Large intestine (tissue), 3 donors: ENCODE measurements at regions not wholly inside any gene's neighbourhood (a gene's known extent, or its start where the extent isn't known, plus 50 kb on each side); places are given as distances from the start of the nearest gene placed in this dataset.

ENCODE experiments used
- DNase-seq, 2 donors: peaks; one replicate each; pipeline versions ENCODE4 v3.0.0 to v3.0.0-alpha.2; 2013
- H3K27ac ChIP-seq: one replicate; pipeline ENCODE4 v1.5.1; 2013; ENCODE audit warnings: low read length
- H3K27me3 ChIP-seq: 2 replicates; pipeline ENCODE4 v1.6.1; 2013; ENCODE audit warnings: low read length; ENCODE audit not compliant: control insufficient read depth, insufficient read depth
- H3K36me3 ChIP-seq: 2 replicates; pipeline ENCODE4 v1.6.1; 2013; ENCODE audit warnings: low read length; ENCODE audit not compliant: control insufficient read depth, insufficient read depth
- H3K4me1 ChIP-seq: one replicate; pipeline ENCODE4 v1.6.1; 2013; ENCODE audit warnings: low read length; ENCODE audit not compliant: control insufficient read depth, insufficient read depth
- H3K4me3 ChIP-seq: one replicate; pipeline ENCODE4 v1.5.1; 2013; ENCODE audit warnings: low read length
- H3K9me3 ChIP-seq: one replicate; pipeline ENCODE4 v1.6.1; 2013; ENCODE audit warnings: mild to moderate bottlenecking, low read depth, low read length, moderate library complexity; ENCODE audit not compliant: control insufficient read depth
- WGBS: methylation state at CpG from one replicate; pipeline ENCODE4 v1.1.5; 2013; ENCODE audit warnings: low lambda C conversion rate; ENCODE audit not compliant: insufficient coverage; 5-methylcytosine and 5-hydroxymethylcytosine counted together

- Histone ChIP-seq H3K4me3 (no peak overlapping the region), H3K4me1 (no peaks in the 10 kb centered on the region), H3K36me3 (no peaks in the 10 kb centered on the region), H3K27me3 (no peaks in the 10 kb centered on the region), H3K27ac (no peak overlapping the region), H3K9me3 (no peaks in the 10 kb centered on the region)
- DNase-seq: no peak
- WGBS: 88% methylated on average over 1 of the region's 5 CpGs
Measured at GRCh38 chr7:46034056-46034768, 113.1 kb upstream of the IGFBP3 start.

- no peak for DNase-seq
- WGBS: no CpG with 5 or more reads among the region's 6 CpGs
Measured at GRCh38 chr7:46033592-46033991, 112.5 kb upstream of the IGFBP3 start.

GRCh38 chr7:46032942-46033341, 111.9 kb upstream of the IGFBP3 start:
- Histone ChIP-seq H3K9me3 (no peaks in the 10 kb centered on the region), H3K4me3 (no peak overlapping the region), H3K27me3 (no peaks in the 10 kb centered on the region), H3K4me1 (no peaks in the 10 kb centered on the region), H3K27ac (no peak overlapping the region), H3K36me3 (no peaks in the 10 kb centered on the region)
- no peak for DNase-seq
- WGBS: 100% methylated on average over 1 of the region's 2 CpGs

More at GRCh38 chr7:46033592-46033991, 112.5 kb upstream of the IGFBP3 start:
- H3K4me1 ChIP-seq: no peaks in the 10 kb centered on the region
- no peaks in the 10 kb centered on the region for H3K27me3 ChIP-seq
- no peaks in the 10 kb centered on the region for H3K36me3 ChIP-seq
- no peak overlapping the region for H3K4me3 ChIP-seq
- no peak overlapping the region for H3K27ac ChIP-seq
- no peaks in the 10 kb centered on the region for H3K9me3 ChIP-seq

GRCh38 chr7:46032353-46032752, 111.3 kb upstream of the IGFBP3 start:
- no peak for DNase-seq
- H3K4me1 ChIP-seq: no peaks in the 10 kb centered on the region
- H3K36me3 ChIP-seq: no peaks in the 10 kb centered on the region
- H3K4me3 ChIP-seq: no peak overlapping the region
- WGBS: 43% methylated on average over 1 of the region's 6 CpGs
- no peaks in the 10 kb centered on the region for H3K27me3 ChIP-seq
- H3K27ac ChIP-seq: no peak overlapping the region
- H3K9me3 ChIP-seq: no peaks in the 10 kb centered on the region

GRCh38 chr7:46029111-46029704, 108.1 kb upstream of the IGFBP3 start:
- Histone ChIP-seq H3K9me3 (no peaks in the 10 kb centered on the region), H3K4me1 (no peaks in the 10 kb centered on the region), H3K4me3 (no peak overlapping the region), H3K27me3 (no peaks in the 10 kb centered on the region), H3K27ac (no peak overlapping the region), H3K36me3 (no peaks in the 10 kb centered on the region)
- 60% methylated on average over 1 of the region's 2 CpGs for WGBS
- DNase-seq: no peak

GRCh38 chr7:46028246-46028645, 107.2 kb upstream of the IGFBP3 start:
- no peaks in the 10 kb centered on the region for H3K4me1 ChIP-seq

GRCh38 chr7:46026741-46027140, 105.7 kb upstream of the IGFBP3 start:
- no peaks in the 10 kb centered on the region for H3K9me3 ChIP-seq
- H3K36me3 ChIP-seq: no peaks in the 10 kb centered on the region
- no peaks in the 10 kb centered on the region for H3K27me3 ChIP-seq
- H3K4me1 ChIP-seq: no peaks in the 10 kb centered on the region
- no peak overlapping the region for H3K27ac ChIP-seq
- WGBS: no CpG with 5 or more reads among the region's 1 CpG
- no peak for DNase-seq
- no peak overlapping the region for H3K4me3 ChIP-seq

More at GRCh38 chr7:46028246-46028645, 107.2 kb upstream of the IGFBP3 start:
- WGBS: 100% methylated on average over 1 of the region's 1 CpG
- Histone ChIP-seq H3K27ac (no peak overlapping the region), H3K9me3 (no peaks in the 10 kb centered on the region), H3K4me3 (no peak overlapping the region), H3K27me3 (no peaks in the 10 kb centered on the region), H3K36me3 (no peaks in the 10 kb centered on the region)
- no peak for DNase-seq

- H3K27me3 ChIP-seq: no peaks in the 10 kb centered on the region
- WGBS: no CpG with 5 or more reads among the region's 6 CpGs
- H3K27ac ChIP-seq: no peak overlapping the region
- no peak for DNase-seq
- H3K4me3 ChIP-seq: no peak overlapping the region
- no peaks in the 10 kb centered on the region for H3K4me1 ChIP-seq
- H3K9me3 ChIP-seq: no peaks in the 10 kb centered on the region
- no peaks in the 10 kb centered on the region for H3K36me3 ChIP-seq
Measured at GRCh38 chr7:46024263-46024916, 103.3 kb upstream of the IGFBP3 start.

GRCh38 chr7:46022397-46022796, 101.3 kb upstream of the IGFBP3 start:
- no peak for DNase-seq
- H3K36me3 ChIP-seq: no peaks in the 10 kb centered on the region
- H3K9me3 ChIP-seq: no peaks in the 10 kb centered on the region
- WGBS: no CpG with 5 or more reads among the region's 2 CpGs
- no peaks in the 10 kb centered on the region for H3K4me1 ChIP-seq
- no peaks in the 10 kb centered on the region for H3K27me3 ChIP-seq
- H3K4me3 ChIP-seq: no peak overlapping the region
- H3K27ac ChIP-seq: no peak overlapping the region

GRCh38 chr7:46015107-46015868, 94.2 kb upstream of the IGFBP3 start:
- no peaks in the 10 kb centered on the region for H3K4me1 ChIP-seq
- H3K9me3 ChIP-seq: no peaks in the 10 kb centered on the region
- no CpG with 5 or more reads among the region's 13 CpGs for WGBS
- H3K27me3 ChIP-seq: no peaks in the 10 kb centered on the region
- no peaks in the 10 kb centered on the region for H3K36me3 ChIP-seq
- peak; percentile 32 to 42 for DNase-seq
- no peak overlapping the region for H3K4me3 ChIP-seq
- no peak overlapping the region for H3K27ac ChIP-seq
